IMR-90 (cell line): ENCODE measurements at regions not wholly inside any gene's neighbourhood (a gene's known extent, or its start where the extent isn't known, plus 50 kb on each side); places are given as distances from the start of the nearest gene placed in this dataset.

Experiments
- CTCF ChIP-seq: conservative IDR thresholded peaks from 2 replicates; pipeline ENCODE4 v1.5.1; 2012; ENCODE audit warnings: mild to moderate bottlenecking, low read depth, low read length, improper control_type of control experiment
- MXI1 ChIP-seq: IDR thresholded peaks from 2 replicates; pipeline ENCODE4 v1.6.1; 2012; ENCODE audit warnings: low read depth, mild to moderate bottlenecking, low read length, moderate library complexity, borderline replicate concordance

GRCh38 chr5:53250201-53250550 lies 140.6 kb upstream of the MOCS2 start:
- TF ChIP-seq CTCF (no peak), MXI1 (no peak)
